Mucosa of rectum (tissue), 2 donors: ENCODE measurements at regions not wholly inside any gene's neighbourhood (a gene's known extent, or its start where the extent isn't known, plus 50 kb on each side); places are given as distances from the start of the nearest gene placed in this dataset.

Experiments used
- H3K27ac ChIP-seq, 2 donors: one replicate each; pipeline ENCODE4 v1.7.0; 2013; ENCODE audit warnings: inconsistent platforms in 2 of 2, low read depth in 2 of 2, low read length in 2 of 2
- H3K27me3 ChIP-seq, 2 donors: one replicate each; pipeline ENCODE4 v1.7.0; 2013; ENCODE audit warnings: low read length in 2 of 2; ENCODE audit not compliant: control insufficient read depth in 2 of 2, insufficient read depth in 2 of 2
- H3K36me3 ChIP-seq, 2 donors: one replicate each; pipeline ENCODE4 v1.7.0; 2013; ENCODE audit warnings: low read length in 2 of 2; ENCODE audit not compliant: control insufficient read depth in 2 of 2, insufficient read depth in 2 of 2
- H3K4me1 ChIP-seq, 2 donors: one replicate each; pipeline ENCODE4 v1.7.0; 2013; ENCODE audit warnings: low read length in 2 of 2, mild to moderate bottlenecking in 1 of 2; ENCODE audit not compliant: control insufficient read depth in 2 of 2, insufficient read depth in 2 of 2
- H3K4me3 ChIP-seq, 2 donors: one replicate each; pipeline ENCODE4 v1.7.0; 2013; ENCODE audit warnings: low read length in 2 of 2
- H3K9ac ChIP-seq, 2 donors: one replicate each; pipeline ENCODE4 v1.7.0; 2013; ENCODE audit warnings: low read length in 2 of 2, low read depth in 1 of 2, mild to moderate bottlenecking in 1 of 2
- H3K9me3 ChIP-seq, 2 donors: one replicate each; pipeline ENCODE4 v1.7.0; 2013; ENCODE audit warnings: low read length in 2 of 2; ENCODE audit not compliant: control insufficient read depth in 2 of 2
- donor health status: healthy.
- donor health status: Normal muscosa, but diverticular disease.

GRCh38 chr3:170754311-170754693, 115.7 kb downstream of the RPL22L1 start:
- H3K9ac ChIP-seq = no peak overlapping the region
- no peaks in the 10 kb centered on the region for H3K36me3 ChIP-seq
- H3K4me3 ChIP-seq = no peak overlapping the region
- no peak overlapping the region for H3K27ac ChIP-seq
- H3K4me1 ChIP-seq = peaks cover 0 to 3% of the 10 kb centered on the region in 2 donors
- H3K27me3 ChIP-seq = no peaks in the 10 kb centered on the region
- H3K9me3 ChIP-seq = no peaks in the 10 kb centered on the region

- no peak overlapping the region for H3K9ac ChIP-seq
- H3K36me3 ChIP-seq = no peaks in the 10 kb centered on the region
- peaks cover 0 to 3% of the 10 kb centered on the region in 2 donors for H3K4me1 ChIP-seq
- H3K9me3 ChIP-seq = no peaks in the 10 kb centered on the region
- no peak overlapping the region for H3K27ac ChIP-seq
- no peaks in the 10 kb centered on the region for H3K27me3 ChIP-seq
- H3K4me3 ChIP-seq = no peak overlapping the region
Measured at GRCh38 chr3:170753421-170754310, 116.3 kb downstream of the RPL22L1 start.

GRCh38 chr3:170752571-170753155, 117.3 kb downstream of the RPL22L1 start:
- H3K27ac ChIP-seq = no peak overlapping the region
- H3K27me3 ChIP-seq = no peaks in the 10 kb centered on the region
- H3K9ac ChIP-seq = no peak overlapping the region
- H3K36me3 ChIP-seq = no peaks in the 10 kb centered on the region
- no peak overlapping the region for H3K4me3 ChIP-seq
- no peaks in the 10 kb centered on the region for H3K9me3 ChIP-seq
- peaks cover 0 to 3% of the 10 kb centered on the region in 2 donors for H3K4me1 ChIP-seq

- Histone ChIP-seq H3K36me3 (no peaks in the 10 kb centered on the region), H3K9me3 (no peaks in the 10 kb centered on the region), H3K9ac (no peak overlapping the region), H3K4me1 (peaks cover 0 to 3% of the 10 kb centered on the region in 2 donors), H3K4me3 (no peak overlapping the region), H3K27ac (no peak overlapping the region), H3K27me3 (no peaks in the 10 kb centered on the region)
Measured at GRCh38 chr3:170751899-170752293, 118.1 kb downstream of the RPL22L1 start.

GRCh38 chr3:170751083-170751898, 118.7 kb downstream of the RPL22L1 start:
- H3K36me3 ChIP-seq = no peaks in the 10 kb centered on the region
- peaks cover 0 to 3% of the 10 kb centered on the region in 2 donors for H3K4me1 ChIP-seq
- H3K4me3 ChIP-seq = no peak overlapping the region
- no peak overlapping the region for H3K27ac ChIP-seq
- no peaks in the 10 kb centered on the region for H3K27me3 ChIP-seq
- no peaks in the 10 kb centered on the region for H3K9me3 ChIP-seq
- H3K9ac ChIP-seq = no peak overlapping the region

GRCh38 chr3:170750478-170750830, 119.5 kb downstream of the RPL22L1 start:
- H3K27ac ChIP-seq = no peak overlapping the region
- peaks cover 0 to 3% of the 10 kb centered on the region in 2 donors for H3K4me1 ChIP-seq

GRCh38 chr3:170749765-170750477, 120.1 kb downstream of the RPL22L1 start:
- Histone ChIP-seq H3K36me3 (no peaks in the 10 kb centered on the region), H3K27me3 (no peaks in the 10 kb centered on the region), H3K9me3 (no peaks in the 10 kb centered on the region), H3K9ac (no peak overlapping the region), H3K4me1 (peaks cover 0 to 3% of the 10 kb centered on the region in 2 donors), H3K4me3 (no peak overlapping the region), H3K27ac (no peak overlapping the region)

More at GRCh38 chr3:170750478-170750830, 119.5 kb downstream of the RPL22L1 start:
- Histone ChIP-seq H3K4me3 (no peak overlapping the region), H3K9me3 (no peaks in the 10 kb centered on the region), H3K9ac (no peak overlapping the region), H3K27me3 (no peaks in the 10 kb centered on the region), H3K36me3 (no peaks in the 10 kb centered on the region)

- Histone ChIP-seq H3K9ac (no peak overlapping the region), H3K4me3 (no peak overlapping the region), H3K9me3 (no peaks in the 10 kb centered on the region), H3K27ac (no peak overlapping the region), H3K36me3 (no peaks in the 10 kb centered on the region), H3K4me1 (peaks cover 0 to 3% of the 10 kb centered on the region in 2 donors), H3K27me3 (no peaks in the 10 kb centered on the region)
Measured at GRCh38 chr3:170749185-170749584, 120.8 kb downstream of the RPL22L1 start.

- H3K27ac ChIP-seq = no peak overlapping the region
- no peaks in the 10 kb centered on the region for H3K4me1 ChIP-seq
Measured at GRCh38 chr3:170746175-170746942, 123.6 kb downstream of the RPL22L1 start.

More at GRCh38 chr3:170746175-170746942, 123.6 kb downstream of the RPL22L1 start:
- H3K4me3 ChIP-seq = no peak overlapping the region
- no peak overlapping the region for H3K9ac ChIP-seq
- no peaks in the 10 kb centered on the region for H3K36me3 ChIP-seq
- H3K9me3 ChIP-seq = no peaks in the 10 kb centered on the region
- H3K27me3 ChIP-seq = no peaks in the 10 kb centered on the region
